Trophoblast cell (in vitro differentiated cells and primary cell): ENCODE measurements at regions not wholly inside any gene's neighbourhood (a gene's known extent, or its start where the extent isn't known, plus 50 kb on each side); places are given as distances from the start of the nearest gene placed in this dataset.

Experiments
- DNase-seq, 2 donors: peaks; one replicate each; pipeline ENCODE4 v3.0.0-alpha.2; 2016
- H2AFZ ChIP-seq: 2 replicates; pipeline ENCODE4 v1.6.1; 2013; ENCODE audit warnings: low read length, moderate library complexity, mild to moderate bottlenecking; ENCODE audit not compliant: insufficient read depth, poor library complexity
- H2AK5ac ChIP-seq: 2 replicates; pipeline ENCODE4 v1.6.1; 2013; ENCODE audit warnings: mild to moderate bottlenecking, low read length
- H2BK120ac ChIP-seq: 2 replicates; pipeline ENCODE4 v1.6.1; 2013; ENCODE audit warnings: low read length, mild to moderate bottlenecking, moderate library complexity; ENCODE audit not compliant: insufficient read depth, poor library complexity
- H2BK12ac ChIP-seq: 2 replicates; pipeline ENCODE4 v1.6.1; 2013; ENCODE audit warnings: mild to moderate bottlenecking, low read length, moderate library complexity
- H2BK5ac ChIP-seq: 2 replicates; pipeline ENCODE4 v1.6.1; 2013; ENCODE audit warnings: low read length, low read depth, moderate library complexity, mild to moderate bottlenecking; ENCODE audit not compliant: poor library complexity
- H3K14ac ChIP-seq: 2 replicates; pipeline ENCODE4 v1.6.1; 2013; ENCODE audit warnings: mild to moderate bottlenecking, low read length
- H3K18ac ChIP-seq: 2 replicates; pipeline ENCODE4 v1.6.1; 2013; ENCODE audit warnings: mild to moderate bottlenecking, low read length
- H3K23ac ChIP-seq: 2 replicates; pipeline ENCODE4 v1.6.1; 2013; ENCODE audit warnings: low read length
- H3K27ac ChIP-seq: 2 replicates; pipeline ENCODE4 v1.5.1; 2013; ENCODE audit warnings: low read depth, mild to moderate bottlenecking, inconsistent platforms, low read length, moderate library complexity
- H3K27me3 ChIP-seq: 2 replicates; pipeline ENCODE4 v1.6.1; 2013; ENCODE audit warnings: inconsistent platforms, mild to moderate bottlenecking, low read length, moderate library complexity; ENCODE audit not compliant: insufficient read depth
- H3K36me3 ChIP-seq, 2 experiments: 1 replicate in 1 of 2; 2 replicates in 1 of 2; pipeline ENCODE4 v1.6.1; 2013; ENCODE audit warnings: low read length in 2 of 2, mild to moderate bottlenecking in 2 of 2, moderate library complexity in 1 of 2; ENCODE audit not compliant: insufficient read depth in 2 of 2, control insufficient read depth in 1 of 2
- H3K4ac ChIP-seq: 2 replicates; pipeline ENCODE4 v1.6.1; 2013; ENCODE audit warnings: low read depth, mild to moderate bottlenecking, low read length, moderate library complexity
- H3K4me1 ChIP-seq, 2 experiments: 1 replicate in 1 of 2; 2 replicates in 1 of 2; pipeline ENCODE4 v1.6.1; 2013; ENCODE audit warnings: low read length in 2 of 2, mild to moderate bottlenecking in 2 of 2, moderate library complexity in 1 of 2; ENCODE audit not compliant: insufficient read depth in 2 of 2, control insufficient read depth in 1 of 2
- H3K4me2 ChIP-seq: 2 replicates; pipeline ENCODE4 v1.6.1; 2013; ENCODE audit warnings: inconsistent platforms, mild to moderate bottlenecking, low read length, moderate library complexity
- H3K4me3 ChIP-seq: 2 replicates; pipeline ENCODE4 v1.5.1; 2013; ENCODE audit warnings: mild to moderate bottlenecking, low read depth, low read length, inconsistent platforms
- H3K79me1 ChIP-seq: one replicate; pipeline ENCODE4 v1.6.1; 2013; ENCODE audit warnings: low read length
- H3K79me2 ChIP-seq: 2 replicates; pipeline ENCODE4 v1.6.1; 2013; ENCODE audit warnings: low read length, mild to moderate bottlenecking; ENCODE audit not compliant: control insufficient read depth, insufficient read depth, poor library complexity
- H3K9ac ChIP-seq: 2 replicates; pipeline ENCODE4 v1.6.1; 2013; ENCODE audit warnings: mild to moderate bottlenecking, low read length
- H3K9me3 ChIP-seq: 2 replicates; pipeline ENCODE4 v1.6.1; 2013; ENCODE audit warnings: low read depth, mild to moderate bottlenecking, control low read depth, inconsistent platforms, low read length; ENCODE audit not compliant: insufficient read depth
- H4K12ac ChIP-seq: 2 replicates; pipeline ENCODE4 v1.6.1; 2013; ENCODE audit warnings: low read depth, mild to moderate bottlenecking, low read length, moderate library complexity
- H4K8ac ChIP-seq: 2 replicates; pipeline ENCODE4 v1.6.1; 2013; ENCODE audit warnings: low read depth, mild to moderate bottlenecking, low read length, moderate library complexity
- H4K91ac ChIP-seq: one replicate; pipeline ENCODE4 v1.6.1; 2013; ENCODE audit warnings: low read depth, mild to moderate bottlenecking, low read length, moderate library complexity
- WGBS: extraction: QIAGEN DNeasy Blood & Tissue Kit; methylation state at CpG from one replicate; pipeline ENCODE4 v1.1.7; 2013; ENCODE audit warnings: missing lambda C conversion rate; ENCODE audit not compliant: insufficient read length, insufficient coverage; ENCODE audit errors: extremely low coverage; 5-methylcytosine and 5-hydroxymethylcytosine counted together

DNA sequence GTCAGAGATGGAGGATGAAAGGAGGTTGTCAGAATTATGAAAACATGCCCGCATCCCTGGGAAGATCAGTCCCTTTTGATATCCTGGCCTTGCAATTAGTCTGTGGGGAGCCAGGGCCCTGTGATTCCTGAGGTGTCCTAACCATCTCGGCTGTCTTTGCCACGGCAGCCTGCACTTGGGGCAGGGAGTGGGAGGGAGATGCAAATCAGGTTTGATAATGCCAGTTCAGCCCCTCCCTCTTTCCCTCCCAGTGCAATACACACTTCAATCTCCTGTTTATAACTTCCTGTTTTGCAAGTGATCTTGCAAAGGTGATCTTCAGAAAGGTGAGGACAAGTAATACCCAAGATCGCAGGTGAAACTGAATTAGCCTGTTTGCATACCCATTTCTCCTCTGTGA, 114.0 kb upstream of the ALDH1B1 start:
- no peak overlapping the region for H3K4me3 ChIP-seq
- no peak overlapping the region for H3K9ac ChIP-seq
- no peak overlapping the region for H2AK5ac ChIP-seq
- no peak overlapping the region for H4K91ac ChIP-seq
- WGBS: no CpG with 5 or more reads among the region's 4 CpGs
- H3K9me3 ChIP-seq: no peaks in the 10 kb centered on the region
- H3K27ac ChIP-seq: no peak overlapping the region
- H4K12ac ChIP-seq: no peak overlapping the region
- no peaks in the 10 kb centered on the region for H3K27me3 ChIP-seq
- H2BK5ac ChIP-seq: no peak overlapping the region
- no peaks in the 10 kb centered on the region for H3K4me1 ChIP-seq
- H3K4ac ChIP-seq: no peak overlapping the region
- no peak for DNase-seq
- H3K79me2 ChIP-seq: no peaks in the 10 kb centered on the region
- no peak overlapping the region for H3K18ac ChIP-seq
- H2BK120ac ChIP-seq: no peak overlapping the region
- no peak overlapping the region for H3K23ac ChIP-seq
- no peaks in the 10 kb centered on the region for H3K36me3 ChIP-seq
- H3K4me2 ChIP-seq: no peak overlapping the region
- no peak overlapping the region for H2AFZ ChIP-seq
- no peak overlapping the region for H4K8ac ChIP-seq
- H3K79me1 ChIP-seq: no peaks in the 10 kb centered on the region
- no peak overlapping the region for H3K14ac ChIP-seq
- no peak overlapping the region for H2BK12ac ChIP-seq

DNA sequence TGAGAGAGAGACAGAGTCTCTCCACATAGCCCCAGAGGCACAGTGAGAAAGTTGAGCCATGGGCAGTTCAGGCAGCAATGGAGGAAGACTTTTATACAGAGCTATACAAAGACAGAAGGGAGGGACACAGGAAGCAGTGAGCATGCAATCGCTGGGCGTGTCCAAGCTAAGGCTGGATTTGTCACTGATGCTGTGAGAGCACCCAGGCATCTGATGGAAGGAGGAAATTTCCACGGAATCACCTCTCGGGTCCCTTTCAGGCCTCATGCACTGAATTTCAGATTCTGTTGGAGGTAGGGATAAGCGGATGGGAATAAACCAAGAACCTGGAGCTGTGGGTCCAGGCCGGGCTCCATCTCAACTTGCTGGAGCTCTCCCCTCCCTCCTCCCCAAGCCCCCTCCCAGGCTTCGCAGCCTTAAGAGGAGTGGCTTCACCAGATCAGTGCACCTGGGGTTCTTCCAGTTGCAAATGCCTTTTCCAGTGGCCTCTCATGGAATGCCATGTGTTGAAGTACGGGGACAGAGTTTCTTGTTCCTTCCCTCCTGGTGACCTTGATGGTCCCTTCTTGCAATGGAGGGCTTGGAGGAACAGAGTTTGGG, 114.8 kb upstream of the ALDH1B1 start:
- WGBS: no CpG with 5 or more reads among the region's 8 CpGs
- no peak overlapping the region for H3K4ac ChIP-seq
- H3K18ac ChIP-seq: no peak overlapping the region
- H3K27me3 ChIP-seq: no peaks in the 10 kb centered on the region
- H2BK120ac ChIP-seq: no peak overlapping the region
- H3K14ac ChIP-seq: no peak overlapping the region
- H3K79me2 ChIP-seq: no peaks in the 10 kb centered on the region
- H2BK5ac ChIP-seq: no peak overlapping the region
- H3K4me3 ChIP-seq: no peak overlapping the region
- H2BK12ac ChIP-seq: no peak overlapping the region
- no peaks in the 10 kb centered on the region for H3K36me3 ChIP-seq
- no peak overlapping the region for H4K12ac ChIP-seq
- no peak overlapping the region for H3K27ac ChIP-seq
- H3K4me2 ChIP-seq: no peak overlapping the region
- DNase-seq: no peak
- no peak overlapping the region for H2AFZ ChIP-seq
- H3K23ac ChIP-seq: no peak overlapping the region
- no peak overlapping the region for H4K91ac ChIP-seq
- no peak overlapping the region for H3K9ac ChIP-seq
- H4K8ac ChIP-seq: no peak overlapping the region
- H3K79me1 ChIP-seq: no peaks in the 10 kb centered on the region
- H3K9me3 ChIP-seq: no peaks in the 10 kb centered on the region
- no peaks in the 10 kb centered on the region for H3K4me1 ChIP-seq
- no peak overlapping the region for H2AK5ac ChIP-seq

DNA sequence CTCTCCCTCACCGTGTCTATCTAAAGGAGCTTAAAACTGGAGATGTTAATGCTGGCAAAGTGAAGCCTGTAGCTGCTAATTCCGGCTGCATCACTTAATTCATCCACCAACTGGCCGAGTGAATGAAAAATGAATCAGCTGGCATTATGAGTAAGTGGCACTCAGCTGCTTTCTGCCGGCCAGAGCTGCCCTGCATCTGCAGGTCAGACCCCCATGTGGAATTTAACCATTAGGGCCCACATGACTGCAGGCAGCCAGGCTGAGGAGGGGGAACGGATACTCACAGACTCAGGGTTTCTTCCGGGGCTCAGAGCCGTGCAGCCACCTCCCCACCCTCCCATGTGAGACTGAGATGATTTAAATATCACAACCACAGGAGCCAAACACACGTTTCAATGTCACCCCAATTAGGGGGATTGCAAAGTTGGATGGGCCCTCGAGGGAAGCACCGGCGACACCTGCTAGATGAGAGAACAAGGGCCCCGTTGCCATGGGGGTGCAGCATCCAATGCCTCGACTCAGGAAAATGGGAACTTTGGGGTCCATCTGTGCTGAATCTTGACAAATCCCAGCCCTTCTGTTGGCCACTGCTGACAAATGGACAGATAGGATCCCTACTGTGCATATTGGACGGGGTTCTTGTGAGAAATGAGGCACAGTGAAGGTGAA, 115.6 kb upstream of the ALDH1B1 start:
- H3K36me3 ChIP-seq: no peaks in the 10 kb centered on the region
- no peak overlapping the region for H3K14ac ChIP-seq
- WGBS: no CpG with 5 or more reads among the region's 14 CpGs

DNA sequence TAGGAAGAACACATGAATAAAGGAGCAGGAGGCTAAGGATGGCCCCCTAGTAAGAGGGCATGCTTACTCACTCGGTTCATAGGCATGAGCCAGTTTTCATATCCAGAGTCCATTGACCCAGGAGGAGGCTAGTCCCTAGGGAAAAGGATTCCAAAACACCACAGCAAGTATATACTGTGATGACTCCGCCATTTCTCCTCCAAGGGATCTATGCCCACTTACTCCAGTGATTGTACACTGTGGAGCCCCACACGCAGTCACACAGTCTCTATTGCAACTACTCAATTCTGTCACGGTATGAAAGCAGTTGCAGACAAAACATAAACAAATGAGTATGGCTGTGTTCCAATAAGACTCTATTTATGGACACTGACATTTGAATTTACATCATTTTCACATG, 117.7 kb upstream of the ALDH1B1 start:
- no peak overlapping the region for H3K23ac ChIP-seq
- H3K18ac ChIP-seq: no peak overlapping the region
- H3K9ac ChIP-seq: no peak overlapping the region
- no peaks in the 10 kb centered on the region for H3K36me3 ChIP-seq
- H3K27me3 ChIP-seq: no peaks in the 10 kb centered on the region
- H3K14ac ChIP-seq: no peak overlapping the region
- H4K91ac ChIP-seq: no peak overlapping the region
- no peak overlapping the region for H4K8ac ChIP-seq
- no peak overlapping the region for H2BK5ac ChIP-seq
- H3K79me2 ChIP-seq: no peaks in the 10 kb centered on the region
- no peak overlapping the region for H3K4me2 ChIP-seq
- H3K27ac ChIP-seq: no peak overlapping the region
- H3K9me3 ChIP-seq: no peaks in the 10 kb centered on the region
- H2BK120ac ChIP-seq: no peak overlapping the region
- no peak overlapping the region for H3K4ac ChIP-seq
- no peak overlapping the region for H2AK5ac ChIP-seq
- no peak for DNase-seq
- H3K4me1 ChIP-seq: no peaks in the 10 kb centered on the region
- H3K79me1 ChIP-seq: no peaks in the 10 kb centered on the region
- no peak overlapping the region for H3K4me3 ChIP-seq
- WGBS: no CpG with 5 or more reads among the region's 4 CpGs
- no peak overlapping the region for H2AFZ ChIP-seq
- no peak overlapping the region for H2BK12ac ChIP-seq
- no peak overlapping the region for H4K12ac ChIP-seq

More for the DNA sequence above, 115.6 kb upstream of the ALDH1B1 start:
- Histone ChIP-seq H3K27me3 (no peaks in the 10 kb centered on the region), H4K8ac (no peak overlapping the region), H3K27ac (no peak overlapping the region), H3K23ac (no peak overlapping the region), H4K12ac (no peak overlapping the region), H3K9me3 (no peaks in the 10 kb centered on the region), H3K79me1 (no peaks in the 10 kb centered on the region), H3K9ac (no peak overlapping the region), H3K4me1 (no peaks in the 10 kb centered on the region), H3K79me2 (no peaks in the 10 kb centered on the region), H2BK5ac (no peak overlapping the region), H3K4me2 (no peak overlapping the region), H4K91ac (no peak overlapping the region), H2AK5ac (no peak overlapping the region), H3K4ac (no peak overlapping the region), H2BK12ac (no peak overlapping the region), H3K4me3 (no peak overlapping the region), H3K18ac (no peak overlapping the region), H2BK120ac (no peak overlapping the region), H2AFZ (no peak overlapping the region)
- DNase-seq: no peak
